ENCODE measurements at regions not wholly inside any gene's neighbourhood (a gene's known extent, or its start where the extent isn't known, plus 50 kb on each side); places are given as distances from the start of the nearest gene placed in this dataset.

GRCh38 chr15:96414875-96415274, 84.4 kb downstream of the NR2F2 start:
- BruUV-seq (replicated peaks) = no TSS peak
- Mint-ChIP-seq H3K4me1 (ENCODE audit: low read depth, unreplicated experiment) (peaks cover 58% of the 10 kb centered on the region), H3K27me3 (ENCODE audit: unreplicated experiment) (peaks cover 19% of the 10 kb centered on the region), H3K27ac (ENCODE audit: unreplicated experiment) (no peak overlapping the region), H3K4me3 (ENCODE audit: low read depth, unreplicated experiment) (no peak overlapping the region), H3K36me3 (ENCODE audit: insufficient read depth, unreplicated experiment) (peaks cover 28% of the 10 kb centered on the region), H3K9me3 (ENCODE audit: low read depth, unreplicated experiment) (no peaks in the 10 kb centered on the region)
- TF ChIP-seq, protein P1, sequence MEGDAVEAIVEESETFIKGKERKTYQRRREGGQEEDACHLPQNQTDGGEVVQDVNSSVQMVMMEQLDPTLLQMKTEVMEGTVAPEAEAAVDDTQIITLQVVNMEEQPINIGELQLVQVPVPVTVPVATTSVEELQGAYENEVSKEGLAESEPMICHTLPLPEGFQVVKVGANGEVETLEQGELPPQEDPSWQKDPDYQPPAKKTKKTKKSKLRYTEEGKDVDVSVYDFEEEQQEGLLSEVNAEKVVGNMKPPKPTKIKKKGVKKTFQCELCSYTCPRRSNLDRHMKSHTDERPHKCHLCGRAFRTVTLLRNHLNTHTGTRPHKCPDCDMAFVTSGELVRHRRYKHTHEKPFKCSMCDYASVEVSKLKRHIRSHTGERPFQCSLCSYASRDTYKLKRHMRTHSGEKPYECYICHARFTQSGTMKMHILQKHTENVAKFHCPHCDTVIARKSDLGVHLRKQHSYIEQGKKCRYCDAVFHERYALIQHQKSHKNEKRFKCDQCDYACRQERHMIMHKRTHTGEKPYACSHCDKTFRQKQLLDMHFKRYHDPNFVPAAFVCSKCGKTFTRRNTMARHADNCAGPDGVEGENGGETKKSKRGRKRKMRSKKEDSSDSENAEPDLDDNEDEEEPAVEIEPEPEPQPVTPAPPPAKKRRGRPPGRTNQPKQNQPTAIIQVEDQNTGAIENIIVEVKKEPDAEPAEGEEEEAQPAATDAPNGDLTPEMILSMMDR (IDR thresholded peaks at IDR 0.05; ENCODE audit: unreplicated experiment) = no peak
- DNase-seq = no peak
- intact Hi-C loops (cut with micrococcal nuclease; ENCODE audit: unreplicated experiment) = loop anchor here (5.0 kb wide), 4 partner anchors 102 to 287 kb away; no protein-coding TSS in a partner anchor
- CTCF ChIA-PET = no interaction called here

DNA sequence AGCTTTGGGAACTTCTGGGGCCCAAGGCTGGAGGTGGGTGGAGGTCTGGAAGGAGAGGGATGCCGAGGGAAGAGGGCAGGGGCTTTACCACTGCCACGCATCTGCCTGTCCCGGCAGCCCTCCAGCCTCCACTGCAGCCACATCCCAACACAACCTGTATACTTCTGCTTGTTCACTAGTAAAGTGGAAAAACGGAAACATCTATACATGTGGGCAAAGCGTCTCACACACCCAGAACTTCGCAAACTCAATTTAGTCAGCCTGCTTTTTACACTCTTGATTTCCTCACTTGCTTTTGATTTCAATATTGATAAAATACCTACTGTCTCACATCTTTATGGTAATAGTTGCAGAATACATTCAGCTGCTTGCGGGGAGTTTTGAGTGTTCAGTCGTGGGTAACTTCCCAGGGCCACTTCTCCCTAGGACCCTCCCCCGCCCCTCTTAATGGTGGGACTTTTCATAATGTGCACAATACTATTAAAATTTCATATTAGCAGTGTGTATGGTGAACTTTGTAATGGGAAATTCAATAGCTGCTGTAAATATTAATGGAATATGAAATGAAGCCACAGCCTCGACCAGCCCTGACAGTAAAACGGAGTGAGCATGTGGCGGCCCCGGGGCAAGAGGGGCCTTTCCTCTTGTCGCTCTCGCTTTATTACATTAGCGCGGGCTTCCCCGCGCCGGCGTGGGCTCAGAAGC, 85.2 kb downstream of the NR2F2 start:
- intact Hi-C loops (cut with micrococcal nuclease; ENCODE audit: unreplicated experiment) = loop anchor here (5.0 kb wide), 4 partner anchors 102 to 287 kb away; no protein-coding TSS in a partner anchor
- Mint-ChIP-seq H3K4me1 (ENCODE audit: low read depth, unreplicated experiment) (peaks cover 62% of the 10 kb centered on the region), H3K27ac (ENCODE audit: unreplicated experiment) (peak overlapping the region; percentile 76), H3K9me3 (ENCODE audit: low read depth, unreplicated experiment) (no peaks in the 10 kb centered on the region), H3K4me3 (ENCODE audit: low read depth, unreplicated experiment) (peak overlapping the region; percentile 70), H3K27me3 (ENCODE audit: unreplicated experiment) (peaks cover 12% of the 10 kb centered on the region), H3K36me3 (ENCODE audit: insufficient read depth, unreplicated experiment) (peaks cover 28% of the 10 kb centered on the region)
- TF ChIP-seq, protein P1 (IDR thresholded peaks at IDR 0.05; ENCODE audit: unreplicated experiment) = no peak
- DNase-seq = no peak
- BruUV-seq (replicated peaks) = no TSS peak
- CTCF ChIA-PET = interaction anchor here (1.0 to 1.3 kb wide), 2 partner anchors 58 to 89 kb away, joined by 3 read pairs; no protein-coding TSS in a partner anchor

DNA sequence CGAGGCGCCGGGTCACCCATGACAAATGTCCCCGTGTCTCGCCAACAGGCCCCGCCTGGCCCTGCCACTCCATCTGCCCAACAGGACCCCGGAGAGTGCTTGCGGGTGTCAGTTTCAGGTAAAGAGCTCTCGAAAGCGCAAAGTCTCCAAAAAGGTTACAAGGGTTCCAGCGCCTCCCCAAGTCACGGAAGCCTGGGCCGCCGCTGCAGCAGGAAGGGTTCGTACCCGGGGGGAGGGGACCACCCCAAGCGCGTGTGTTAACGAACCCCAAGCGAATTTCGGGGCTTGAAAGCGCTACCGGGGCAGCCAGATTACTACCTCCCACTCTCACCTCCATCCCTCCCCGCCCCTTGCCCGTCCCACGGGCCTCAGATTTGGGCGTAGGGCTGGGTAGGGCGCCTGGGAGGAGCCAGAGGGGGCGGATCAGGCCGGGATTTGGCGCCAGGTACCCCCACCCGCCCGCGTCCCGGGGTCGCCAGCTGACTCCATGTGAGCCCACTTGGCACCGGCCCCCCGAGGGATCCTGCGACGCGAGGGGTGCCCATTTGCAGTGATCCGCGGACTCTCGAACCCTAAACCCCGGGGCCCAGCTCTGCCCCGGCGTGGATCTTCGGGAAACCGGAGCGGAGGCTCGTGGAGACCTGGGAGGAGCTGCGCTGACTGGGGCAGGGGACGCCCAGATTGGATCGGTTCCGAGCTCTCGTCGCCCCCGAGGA, 85.9 kb downstream of the NR2F2 start:
- CTCF ChIA-PET = interaction anchor here (0.6 to 1.3 kb wide), 5 partner anchors 26 to 169 kb away, joined by 3 to 6 read pairs (median 3); no protein-coding TSS in a partner anchor
- peaks cover 62% of the 10 kb centered on the region for H3K4me1 Mint-ChIP-seq (ENCODE audit: low read depth, unreplicated experiment)
- DNase-seq = peak; percentile 51
- H3K27ac Mint-ChIP-seq (ENCODE audit: unreplicated experiment) = peak overlapping the region; percentile 76
- peaks cover 32% of the 10 kb centered on the region for H3K36me3 Mint-ChIP-seq (ENCODE audit: insufficient read depth, unreplicated experiment)
- intact Hi-C loops (cut with micrococcal nuclease; ENCODE audit: unreplicated experiment) = loop anchor here (5.0 kb wide), 4 partner anchors 101 to 286 kb away; no protein-coding TSS in a partner anchor
- peaks cover 4% of the 10 kb centered on the region for H3K27me3 Mint-ChIP-seq (ENCODE audit: unreplicated experiment)
- BruUV-seq (replicated peaks) = no TSS peak
- TF ChIP-seq, protein P1 (IDR thresholded peaks at IDR 0.05; ENCODE audit: unreplicated experiment) = no peak
- no peaks in the 10 kb centered on the region for H3K9me3 Mint-ChIP-seq (ENCODE audit: low read depth, unreplicated experiment)
- H3K4me3 Mint-ChIP-seq (ENCODE audit: low read depth, unreplicated experiment) = peak overlapping the region; percentile 70

DNA sequence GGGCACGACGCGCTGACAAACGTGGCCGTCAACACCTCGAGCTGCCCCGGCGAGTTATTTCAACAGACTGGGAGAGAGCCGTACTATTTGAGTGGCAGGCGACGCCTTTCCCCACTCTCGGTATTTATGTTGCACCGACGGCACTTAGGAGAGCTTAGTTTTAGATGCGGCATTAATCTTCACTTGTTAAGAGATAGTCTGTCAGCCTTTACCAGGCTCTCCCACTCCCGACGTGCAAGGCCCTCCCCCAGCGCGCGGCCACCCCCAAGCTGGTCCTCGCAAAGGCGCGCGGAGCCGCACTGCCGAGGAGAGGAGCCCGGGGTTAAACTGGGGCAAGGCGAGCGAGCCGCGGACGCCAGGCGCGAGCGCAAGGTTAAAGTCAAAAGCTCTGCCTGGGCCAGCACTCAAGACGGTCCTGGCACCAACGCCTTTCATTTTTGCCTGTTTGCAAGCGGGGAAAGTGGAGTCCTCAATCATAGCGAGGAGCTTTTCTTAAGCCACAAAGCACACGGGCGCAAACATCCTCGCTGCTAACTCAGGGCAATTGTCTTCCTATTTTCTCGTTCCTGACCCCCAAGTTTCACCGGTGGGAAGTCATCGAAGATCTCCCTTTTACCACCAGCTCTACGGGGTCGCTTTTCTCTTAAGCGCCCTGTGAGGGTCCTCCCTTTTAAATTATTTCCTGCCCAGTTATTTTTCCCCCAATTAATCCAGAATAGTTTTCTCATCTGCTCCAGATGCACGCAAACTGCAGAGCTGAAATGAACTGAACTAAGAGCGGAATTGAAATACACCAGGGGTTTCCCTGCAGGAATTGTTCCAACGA, 86.6 kb downstream of the NR2F2 start:
- Mint-ChIP-seq H3K4me3 (ENCODE audit: low read depth, unreplicated experiment) (peak overlapping the region; percentile 70), H3K4me1 (ENCODE audit: low read depth, unreplicated experiment) (peaks cover 68% of the 10 kb centered on the region)
- CTCF ChIA-PET = interaction anchor here (0.6 to 2.3 kb wide), 6 partner anchors 12 to 168 kb away, joined by 3 to 8 read pairs (median 4); no protein-coding TSS in a partner anchor

More for the DNA sequence above, 86.6 kb downstream of the NR2F2 start:
- TF ChIP-seq, protein P1 (IDR thresholded peaks at IDR 0.05; ENCODE audit: unreplicated experiment) = no peak
- no peaks in the 10 kb centered on the region for H3K9me3 Mint-ChIP-seq (ENCODE audit: low read depth, unreplicated experiment)
- H3K27ac Mint-ChIP-seq (ENCODE audit: unreplicated experiment) = peak overlapping the region; percentile 78
- H3K27me3 Mint-ChIP-seq (ENCODE audit: unreplicated experiment) = no peaks in the 10 kb centered on the region
- H3K36me3 Mint-ChIP-seq (ENCODE audit: insufficient read depth, unreplicated experiment) = peaks cover 37% of the 10 kb centered on the region
- BruUV-seq (replicated peaks) = TSS peak; percentile 60
- DNase-seq = peak; percentile 53
- intact Hi-C loops (cut with micrococcal nuclease; ENCODE audit: unreplicated experiment) = loop anchor here (5.0 kb wide), 4 partner anchors 100 to 285 kb away; no protein-coding TSS in a partner anchor

Data from Calu3 (cell line).